SU-DHL-6 (cell line): ENCODE measurements at regions not wholly inside any gene's neighbourhood (a gene's known extent, or its start where the extent isn't known, plus 50 kb on each side); places are given as distances from the start of the nearest gene placed in this dataset.

ENCODE experiments used
- H2AFZ ChIP-seq: fragments of 200-600 bp; sonication (generic); 2 replicates; pipeline ENCODE4 v1.6.1; 2014; ENCODE audit warnings: low read depth, mild to moderate bottlenecking, moderate library complexity, mixed read lengths, antibody characterized with exemption, low read length; ENCODE audit not compliant: severe bottlenecking
- H3F3A ChIP-seq: fragments of 200-600 bp; shearing (Covaris generic); 2 replicates; pipeline ENCODE4 v1.6.0; 2016; ENCODE audit warnings: antibody characterized with exemption, mild to moderate bottlenecking; ENCODE audit not compliant: insufficient read depth
- H3K27ac ChIP-seq: fragments of 200-600 bp; sonication (generic); 2 replicates; pipeline ENCODE4 v1.5.1; 2016; ENCODE audit warnings: low read depth, mild to moderate bottlenecking, low read length, moderate library complexity, mixed read lengths
- H3K27me3 ChIP-seq: fragments of 200-600 bp; sonication (generic), shearing (Covaris generic); 2 replicates; pipeline ENCODE4 v1.6.0; 2014; ENCODE audit warnings: mild to moderate bottlenecking, low read length
- H3K36me3 ChIP-seq: fragments of 200-600 bp; sonication (generic); 2 replicates; pipeline ENCODE4 v1.6.1; 2014; ENCODE audit warnings: mild to moderate bottlenecking, low read length, mixed read lengths
- H3K4me2 ChIP-seq: fragments of 300-600, 200-600 bp; shearing (Covaris generic), sonication (generic); 2 replicates; pipeline ENCODE4 v1.6.0; 2014; ENCODE audit warnings: low read length, low read depth, mild to moderate bottlenecking; ENCODE audit not compliant: poor library complexity, severe bottlenecking
- H3K4me3 ChIP-seq: fragments of 200-600 bp; sonication (generic); 2 replicates; pipeline ENCODE4 v1.5.1; 2014; ENCODE audit warnings: antibody characterized with exemption, low read length, mild to moderate bottlenecking, mixed read lengths; ENCODE audit not compliant: insufficient read depth, poor library complexity, severe bottlenecking
- H3K79me2 ChIP-seq: fragments of 200-600 bp; sonication (generic); 2 replicates; pipeline ENCODE4 v1.6.1; 2014; ENCODE audit warnings: mild to moderate bottlenecking, low read length, moderate library complexity; ENCODE audit not compliant: insufficient read depth
- H3K9ac ChIP-seq: fragments of 200-600 bp; sonication (generic); 2 replicates; pipeline ENCODE4 v1.7.0; 2014; ENCODE audit warnings: mild to moderate bottlenecking, low read length
- H3K9me2 ChIP-seq: fragments of 200-600 bp; sonication (generic); replicated peaks from 2 replicates; pipeline ENCODE4 v1.6.1; 2014; ENCODE audit warnings: low read length; ENCODE audit not compliant: insufficient read depth
- H3K9me3 ChIP-seq: fragments of 200-600 bp; sonication (generic); 2 replicates; pipeline ENCODE4 v1.6.1; 2014; ENCODE audit warnings: low read length, mixed read lengths; ENCODE audit not compliant: insufficient read depth
- H4K20me1 ChIP-seq: fragments of 200-600 bp; sonication (generic); 2 replicates; pipeline ENCODE4 v1.6.1; 2014; ENCODE audit warnings: low read depth, mild to moderate bottlenecking, antibody characterized with exemption, low read length, moderate library complexity, mixed read lengths
- CTCF ChIP-seq: fragments of 200-600 bp; sonication (generic); IDR thresholded peaks from one replicate; pipeline ENCODE4 v1.5.1; 2017; ENCODE audit warnings: antibody characterized with exemption, mild to moderate bottlenecking, low read length, moderate library complexity; ENCODE audit not compliant: insufficient read depth, poor library complexity, severe bottlenecking
- EZH2phosphoT487 ChIP-seq: fragments of 200-600 bp; sonication (generic), shearing (Covaris generic); conservative IDR thresholded peaks from 2 replicates; pipeline ENCODE4 v1.6.1; 2018; ENCODE audit warnings: mild to moderate bottlenecking, antibody characterized with exemption, low read length, moderate library complexity, mixed read lengths

- no peaks in the 10 kb centered on the region for H3K27me3 ChIP-seq
- no peaks in the 10 kb centered on the region for H4K20me1 ChIP-seq
- H3K9me3 ChIP-seq = no peaks in the 10 kb centered on the region
- no peaks in the 10 kb centered on the region for H3F3A ChIP-seq
- H3K9ac ChIP-seq = no peak overlapping the region
- no peak overlapping the region for H2AFZ ChIP-seq
- no peak overlapping the region for H3K4me3 ChIP-seq
- no peaks in the 10 kb centered on the region for H3K9me2 ChIP-seq
- no peak for TF ChIP-seq CTCF
- TF ChIP-seq EZH2phosphoT487 = no peak
- H3K4me2 ChIP-seq = no peak overlapping the region
- H3K36me3 ChIP-seq = no peaks in the 10 kb centered on the region
- no peak overlapping the region for H3K27ac ChIP-seq
- no peaks in the 10 kb centered on the region for H3K79me2 ChIP-seq
Measured at GRCh38 chr4:13143222-13144070, 340.7 kb downstream of the RAB28 start.

GRCh38 chr4:13142726-13143125, 341.4 kb downstream of the RAB28 start:
- Histone ChIP-seq H3K9me2 (no peaks in the 10 kb centered on the region), H3K4me3 (no peak overlapping the region), H3K9ac (no peak overlapping the region), H3F3A (no peaks in the 10 kb centered on the region), H3K36me3 (no peaks in the 10 kb centered on the region), H3K9me3 (no peaks in the 10 kb centered on the region), H3K4me2 (no peak overlapping the region), H2AFZ (no peak overlapping the region), H4K20me1 (no peaks in the 10 kb centered on the region), H3K27ac (no peak overlapping the region), H3K27me3 (no peaks in the 10 kb centered on the region), H3K79me2 (no peaks in the 10 kb centered on the region)
- no peak for TF ChIP-seq CTCF
- no peak for TF ChIP-seq EZH2phosphoT487

GRCh38 chr4:13142191-13142590, 341.9 kb downstream of the RAB28 start:
- H3K79me2 ChIP-seq = no peaks in the 10 kb centered on the region
- no peak overlapping the region for H2AFZ ChIP-seq
- H4K20me1 ChIP-seq = no peaks in the 10 kb centered on the region
- no peaks in the 10 kb centered on the region for H3K9me2 ChIP-seq
- H3K4me3 ChIP-seq = no peak overlapping the region
- H3K4me2 ChIP-seq = no peak overlapping the region
- H3K36me3 ChIP-seq = no peaks in the 10 kb centered on the region
- H3K27ac ChIP-seq = no peak overlapping the region
- H3K27me3 ChIP-seq = no peaks in the 10 kb centered on the region
- H3K9me3 ChIP-seq = no peaks in the 10 kb centered on the region
- H3F3A ChIP-seq = no peaks in the 10 kb centered on the region
- TF ChIP-seq CTCF (no peak), EZH2phosphoT487 (no peak)
- H3K9ac ChIP-seq = no peak overlapping the region
